IMR-90 (cell line): ENCODE measurements at regions not wholly inside any gene's neighbourhood (a gene's known extent, or its start where the extent isn't known, plus 50 kb on each side); places are given as distances from the start of the nearest gene placed in this dataset.

Source experiments
- ATAC-seq: fragments of 200-7000 bp; cut with Tn5 transposase; 2 replicates; pipeline ENCODE4 v1.9.1; 2020; ENCODE audit warnings: low read depth, mild to moderate bottlenecking, moderate library complexity
- BruUV-seq: library from RNA; stranded (reverse); fragments of 400-500 nt; replicated peaks from 2 replicates; lab custom pipeline; 2021; lab: Mats Ljungman, UMichigan
- CTCF ChIA-PET: fragments of 300-600 bp; formaldehyde crosslinking; extraction: SDS; loops from one replicate; lab custom pipeline; 2021; ENCODE audit warnings: antibody characterized with exemption; lab: Yijun Ruan, JAX
- POLR2A ChIA-PET: fragments of 300-600 bp; sonication (Branson Sonifier 250); formaldehyde crosslinking; loops from one replicate; lab custom pipeline; 2022; ENCODE audit warnings: antibody characterized with exemption; ENCODE audit not compliant: unreplicated experiment; lab: Charles Lee
- DNase-seq: peaks from one replicate; pipeline ENCODE4 v3.0.0; 2013
- H2AFZ ChIP-seq: replicated peaks from 2 replicates; pipeline ENCODE3; 2013; ENCODE audit warnings: low read length, mild to moderate bottlenecking; ENCODE audit not compliant: poor library complexity
- H2AK5ac ChIP-seq: 2 replicates; pipeline ENCODE4 v1.6.1; 2013; ENCODE audit warnings: low read depth, low read length, inconsistent platforms
- H2AK9ac ChIP-seq: replicated peaks from 2 replicates; pipeline ENCODE3; 2013; ENCODE audit warnings: mild to moderate bottlenecking, low read depth, low read length, moderate library complexity; ENCODE audit not compliant: poor library complexity
- H2BK120ac ChIP-seq: 2 replicates; pipeline ENCODE4 v1.6.1; 2013; ENCODE audit warnings: low read depth, low read length, inconsistent platforms
- H2BK15ac ChIP-seq: 3 replicates; pipeline ENCODE4 v1.6.1; 2013; ENCODE audit warnings: low read depth, low read length, inconsistent platforms
- H2BK20ac ChIP-seq: 2 replicates; pipeline ENCODE4 v1.6.1; 2013; ENCODE audit warnings: low read depth, mild to moderate bottlenecking, inconsistent platforms, low read length, moderate library complexity
- H2BK5ac ChIP-seq: 2 replicates; pipeline ENCODE4 v1.6.1; 2013; ENCODE audit warnings: mild to moderate bottlenecking, low read depth, low read length, inconsistent platforms; ENCODE audit not compliant: poor library complexity, severe bottlenecking
- H3K14ac ChIP-seq: replicated peaks from 2 replicates; pipeline ENCODE4 v1.6.1; 2013; ENCODE audit warnings: low read depth, low read length, inconsistent platforms
- H3K18ac ChIP-seq: 2 replicates; pipeline ENCODE4 v1.6.1; 2013; ENCODE audit warnings: low read depth, low read length, control low read depth
- H3K23ac ChIP-seq: 2 replicates; pipeline ENCODE4 v1.6.1; 2013; ENCODE audit warnings: low read depth, low read length, inconsistent platforms
- H3K27ac ChIP-seq: 2 replicates; pipeline ENCODE4 v1.5.1; 2013; ENCODE audit warnings: mild to moderate bottlenecking, control low read depth, low read length; ENCODE audit not compliant: insufficient read depth
- H3K27me3 ChIP-seq: 2 replicates; pipeline ENCODE4 v1.6.1; 2013; ENCODE audit warnings: low read length; ENCODE audit not compliant: control insufficient read depth, insufficient read depth
- H3K36me3 ChIP-seq: 2 replicates; pipeline ENCODE4 v1.6.1; 2013; ENCODE audit warnings: low read length, mixed read lengths; ENCODE audit not compliant: control insufficient read depth, insufficient read depth
- H3K4ac ChIP-seq: 2 replicates; pipeline ENCODE4 v1.6.1; 2013; ENCODE audit warnings: low read depth, low read length, inconsistent platforms
- H3K4me1 ChIP-seq: 2 replicates; pipeline ENCODE4 v1.6.1; 2013; ENCODE audit warnings: low read length, mixed read lengths; ENCODE audit not compliant: control insufficient read depth, insufficient read depth
- H3K4me2 ChIP-seq: 2 replicates; pipeline ENCODE4 v1.6.1; 2013; ENCODE audit warnings: low read depth, mild to moderate bottlenecking, control low read depth, low read length, moderate library complexity
- H3K4me3 ChIP-seq: 2 replicates; pipeline ENCODE4 v1.5.1; 2013; ENCODE audit warnings: low read depth, mild to moderate bottlenecking, control low read depth, low read length, moderate library complexity; ENCODE audit not compliant: insufficient read depth
- H3K56ac ChIP-seq: 2 replicates; pipeline ENCODE4 v1.6.1; 2013; ENCODE audit warnings: low read length, inconsistent platforms; ENCODE audit not compliant: insufficient read depth; ENCODE audit errors: extremely low read depth
- H3K79me1 ChIP-seq, 2 experiments: 2 replicates each; pipeline ENCODE4 v1.6.1; 2013; ENCODE audit warnings: low read length in 2 of 2, inconsistent platforms in 1 of 2, low read depth in 1 of 2
- H3K9ac ChIP-seq: 2 replicates; pipeline ENCODE4 v1.6.1; 2013; ENCODE audit warnings: low read depth, low read length, control low read depth
- H3K9me1 ChIP-seq: 2 replicates; pipeline ENCODE4 v1.6.1; 2013; ENCODE audit warnings: low read length, inconsistent platforms; ENCODE audit not compliant: insufficient read depth
- H3K9me3 ChIP-seq: 2 replicates; pipeline ENCODE4 v1.6.1; 2013; ENCODE audit warnings: low read length; ENCODE audit not compliant: control insufficient read depth, insufficient read depth
- H4K20me1 ChIP-seq: 2 replicates; pipeline ENCODE4 v1.6.1; 2013; ENCODE audit warnings: low read length, inconsistent platforms; ENCODE audit not compliant: insufficient read depth
- H4K5ac ChIP-seq: 2 replicates; pipeline ENCODE4 v1.6.1; 2013; ENCODE audit warnings: mild to moderate bottlenecking, low read depth, low read length, control low read depth
- H4K8ac ChIP-seq, 2 experiments: 2 replicates each; pipeline ENCODE4 v1.6.1; 2013; ENCODE audit warnings: low read depth in 2 of 2, low read length in 2 of 2, control low read depth in 1 of 2, inconsistent platforms in 1 of 2
- H4K91ac ChIP-seq: 2 replicates; pipeline ENCODE4 v1.6.1; 2013; ENCODE audit warnings: low read depth, low read length, inconsistent platforms; ENCODE audit not compliant: insufficient read depth
- BHLHE40 ChIP-seq: fragments of 150-350 bp; IDR thresholded peaks from 2 replicates; pipeline ENCODE4 v1.6.1; 2016; ENCODE audit warnings: mild to moderate bottlenecking, low read depth, low read length
- CEBPB ChIP-seq: IDR thresholded peaks from 2 replicates; pipeline ENCODE4 v1.6.1; 2012; ENCODE audit warnings: low read depth, low read length, improper control_type of control experiment
- CHD1 ChIP-seq: IDR thresholded peaks from 2 replicates; pipeline ENCODE4 v1.6.1; 2012; ENCODE audit warnings: low read depth, low read length, improper control_type of control experiment
- FOS ChIP-seq: fragments of 150-350 bp; IDR thresholded peaks from 2 replicates; pipeline ENCODE4 v1.6.1; 2016; ENCODE audit warnings: low read depth, low read length
- MAFK ChIP-seq: IDR thresholded peaks from 2 replicates; pipeline ENCODE4 v1.6.1; 2012; ENCODE audit warnings: low read depth, low read length, improper control_type of control experiment
- MAZ ChIP-seq: IDR thresholded peaks from 2 replicates; pipeline ENCODE4 v1.6.1; 2012; ENCODE audit warnings: low read depth, mild to moderate bottlenecking, low read length, improper control_type of control experiment, moderate library complexity, borderline replicate concordance
- MXI1 ChIP-seq: IDR thresholded peaks from 2 replicates; pipeline ENCODE4 v1.6.1; 2012; ENCODE audit warnings: low read depth, mild to moderate bottlenecking, low read length, moderate library complexity, borderline replicate concordance
- NFE2L2 ChIP-seq: fragments of 150-350 bp; IDR thresholded peaks from 2 replicates; pipeline ENCODE4 v1.6.1; 2016; ENCODE audit warnings: low read depth, mild to moderate bottlenecking, low read length
- POLR2A ChIP-seq: IDR thresholded peaks from 2 replicates; pipeline ENCODE4 v1.6.1; 2012; ENCODE audit warnings: mild to moderate bottlenecking, low read depth, low read length
- RAD21 ChIP-seq: IDR thresholded peaks from 2 replicates; pipeline ENCODE4 v1.6.1; 2012; ENCODE audit warnings: low read length, improper control_type of control experiment
- RCOR1 ChIP-seq: IDR thresholded peaks from 2 replicates; pipeline ENCODE4 v1.6.1; 2012; ENCODE audit warnings: mild to moderate bottlenecking, low read length, improper control_type of control experiment; ENCODE audit not compliant: insufficient replicate concordance
- RFX5 ChIP-seq: IDR thresholded peaks from 2 replicates; pipeline ENCODE4 v1.8.0; 2012; ENCODE audit warnings: low read depth, mild to moderate bottlenecking, low read length, moderate library complexity
- SMC3 ChIP-seq: fragments of 150-350 bp; IDR thresholded peaks from 2 replicates; pipeline ENCODE4 v1.6.1; 2016; ENCODE audit warnings: low read depth, mild to moderate bottlenecking, antibody characterized with exemption, low read length, moderate library complexity
- WGBS, 2 experiments: methylation state at CpG; one replicate each; pipeline versions ENCODE4 v1.1.5 to v1.1.7; 2013; ENCODE audit warnings: missing lambda C conversion rate in 2 of 2; ENCODE audit not compliant: insufficient read length in 1 of 2; ENCODE audit errors: extremely low coverage in 2 of 2; 5-methylcytosine and 5-hydroxymethylcytosine counted together
- dilution Hi-C: fragments of 300-500 bp; cut with HindIII; formaldehyde crosslinking; loops from one replicate; pipeline ENCODE4 v1.14.3; 2018; ENCODE audit warnings: low sequenced_read_pairs; ENCODE audit not compliant: unreplicated experiment
- in situ Hi-C: fragments of 300-500 bp; cut with MboI; formaldehyde crosslinking; loops from 3 replicates; pipeline ENCODE4 v1.14.3; 2019; ENCODE audit warnings: low sequenced_read_pairs, inconsistent platforms, mixed read lengths
- intact Hi-C: fragments of 100-400 bp; cut with micrococcal nuclease; formaldehyde crosslinking; loops from 2 replicates; pipeline ENCODE4 v1.10.0; 2022
- TF ChIP-seq, protein P1 (sequence below): conservative IDR thresholded peaks from 2 replicates; pipeline ENCODE4 v1.5.1; 2012; ENCODE audit warnings: mild to moderate bottlenecking, low read depth, low read length, improper control_type of control experiment
- TF ChIP-seq, protein P2 (sequence below): fragments of 150-350 bp; IDR thresholded peaks from 2 replicates; pipeline ENCODE4 v1.6.1; 2016; ENCODE audit warnings: low read depth, mild to moderate bottlenecking, low read length, moderate library complexity, borderline replicate concordance
- TF ChIP-seq, protein P3 (sequence below): fragments of 150-350 bp; IDR thresholded peaks from 2 replicates; pipeline ENCODE4 v1.6.1; 2017; ENCODE audit warnings: mild to moderate bottlenecking, antibody characterized with exemption, low read length, low read depth

DNA sequence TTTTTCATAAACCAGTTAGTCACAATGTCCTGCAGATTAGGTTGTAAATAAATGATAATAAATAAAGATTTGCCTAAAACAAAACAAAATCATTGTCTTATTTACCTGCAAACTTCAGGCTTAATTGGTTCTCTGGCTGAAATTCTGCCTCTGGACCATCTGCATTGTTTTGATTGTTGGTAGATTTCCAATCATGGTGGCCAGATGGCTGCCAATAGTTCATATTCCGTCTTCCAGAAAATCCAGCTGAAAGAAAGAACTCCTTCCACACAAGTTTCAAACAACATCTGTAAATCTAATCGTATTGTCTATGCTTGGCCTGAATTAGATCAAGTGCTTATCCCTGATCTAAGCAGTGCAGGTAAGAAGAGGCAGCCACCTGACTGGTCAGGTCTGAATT is 771.1 kb upstream of the ZEB2 start:
- Histone ChIP-seq H3K56ac (no peak overlapping the region), H4K20me1 (no peaks in the 10 kb centered on the region), H2BK15ac (no peak overlapping the region), H3K23ac (no peak overlapping the region), H3K14ac (no peak overlapping the region), H2BK5ac (no peak overlapping the region), H3K4me2 (no peak overlapping the region), H3K79me1 (no peaks in the 10 kb centered on the region), H2AK9ac (no peak overlapping the region), H2AFZ (no peak overlapping the region), H3K36me3 (no peaks in the 10 kb centered on the region), H3K4me1 (peaks cover 2% of the 10 kb centered on the region; the same call in 1 of the 2 replicates), H2BK120ac (no peak overlapping the region), H4K91ac (no peak overlapping the region), H3K9me3 (no peaks in the 10 kb centered on the region), H3K18ac (no peak overlapping the region), H3K27me3 (no peaks in the 10 kb centered on the region), H4K5ac (no peak overlapping the region), H2BK20ac (no peak overlapping the region), H3K4me3 (no peak overlapping the region), H3K9me1 (no peaks in the 10 kb centered on the region), H3K27ac (no peak overlapping the region), H2AK5ac (no peak overlapping the region), H4K8ac (no peak overlapping the region), H3K9ac (no peak overlapping the region), H3K4ac (no peak overlapping the region)
- dilution Hi-C loops (no loop called here), in situ Hi-C loops (no loop called here), intact Hi-C loops (no loop called here)
- ATAC-seq (no peak), DNase-seq (no peak)
- WGBS, 2 experiments: no CpG with 5 or more reads among the region's 2 CpGs
- BruUV-seq: no TSS peak
- TF ChIP-seq RFX5 (no peak), MAFK (no peak), BHLHE40 (no peak), NFE2L2 (no peak), CHD1 (no peak), FOS (no peak), SMC3 (no peak), POLR2A (no peak), MAZ (no peak), RCOR1 (no peak), CEBPB (no peak), RAD21 (no peak), MXI1 (no peak)
- TF ChIP-seq, protein P1, sequence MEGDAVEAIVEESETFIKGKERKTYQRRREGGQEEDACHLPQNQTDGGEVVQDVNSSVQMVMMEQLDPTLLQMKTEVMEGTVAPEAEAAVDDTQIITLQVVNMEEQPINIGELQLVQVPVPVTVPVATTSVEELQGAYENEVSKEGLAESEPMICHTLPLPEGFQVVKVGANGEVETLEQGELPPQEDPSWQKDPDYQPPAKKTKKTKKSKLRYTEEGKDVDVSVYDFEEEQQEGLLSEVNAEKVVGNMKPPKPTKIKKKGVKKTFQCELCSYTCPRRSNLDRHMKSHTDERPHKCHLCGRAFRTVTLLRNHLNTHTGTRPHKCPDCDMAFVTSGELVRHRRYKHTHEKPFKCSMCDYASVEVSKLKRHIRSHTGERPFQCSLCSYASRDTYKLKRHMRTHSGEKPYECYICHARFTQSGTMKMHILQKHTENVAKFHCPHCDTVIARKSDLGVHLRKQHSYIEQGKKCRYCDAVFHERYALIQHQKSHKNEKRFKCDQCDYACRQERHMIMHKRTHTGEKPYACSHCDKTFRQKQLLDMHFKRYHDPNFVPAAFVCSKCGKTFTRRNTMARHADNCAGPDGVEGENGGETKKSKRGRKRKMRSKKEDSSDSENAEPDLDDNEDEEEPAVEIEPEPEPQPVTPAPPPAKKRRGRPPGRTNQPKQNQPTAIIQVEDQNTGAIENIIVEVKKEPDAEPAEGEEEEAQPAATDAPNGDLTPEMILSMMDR: no peak
- TF ChIP-seq, protein P2, sequence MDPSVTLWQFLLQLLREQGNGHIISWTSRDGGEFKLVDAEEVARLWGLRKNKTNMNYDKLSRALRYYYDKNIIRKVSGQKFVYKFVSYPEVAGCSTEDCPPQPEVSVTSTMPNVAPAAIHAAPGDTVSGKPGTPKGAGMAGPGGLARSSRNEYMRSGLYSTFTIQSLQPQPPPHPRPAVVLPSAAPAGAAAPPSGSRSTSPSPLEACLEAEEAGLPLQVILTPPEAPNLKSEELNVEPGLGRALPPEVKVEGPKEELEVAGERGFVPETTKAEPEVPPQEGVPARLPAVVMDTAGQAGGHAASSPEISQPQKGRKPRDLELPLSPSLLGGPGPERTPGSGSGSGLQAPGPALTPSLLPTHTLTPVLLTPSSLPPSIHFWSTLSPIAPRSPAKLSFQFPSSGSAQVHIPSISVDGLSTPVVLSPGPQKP: no peak
- TF ChIP-seq, protein P3, sequence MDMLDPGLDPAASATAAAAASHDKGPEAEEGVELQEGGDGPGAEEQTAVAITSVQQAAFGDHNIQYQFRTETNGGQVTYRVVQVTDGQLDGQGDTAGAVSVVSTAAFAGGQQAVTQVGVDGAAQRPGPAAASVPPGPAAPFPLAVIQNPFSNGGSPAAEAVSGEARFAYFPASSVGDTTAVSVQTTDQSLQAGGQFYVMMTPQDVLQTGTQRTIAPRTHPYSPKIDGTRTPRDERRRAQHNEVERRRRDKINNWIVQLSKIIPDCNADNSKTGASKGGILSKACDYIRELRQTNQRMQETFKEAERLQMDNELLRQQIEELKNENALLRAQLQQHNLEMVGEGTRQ: no peak
- ChIA-PET CTCF (no interaction called here), POLR2A (no interaction called here)
